ENCODE measurements at regions not wholly inside any gene's neighbourhood (a gene's known extent, or its start where the extent isn't known, plus 50 kb on each side); places are given as distances from the start of the nearest gene placed in this dataset.

- no peak overlapping the region for H3K4me3 Mint-ChIP-seq
- peaks cover 7% of the 10 kb centered on the region for H3K27me3 Mint-ChIP-seq (ENCODE audit: low read depth)
- H3K4me1 Mint-ChIP-seq (ENCODE audit: low read depth), result peaks cover 1% of the 10 kb centered on the region
- no peaks in the 10 kb centered on the region for H3K36me3 Mint-ChIP-seq (ENCODE audit: low read depth)
- no peak overlapping the region for H3K27ac Mint-ChIP-seq
- H3K9me3 Mint-ChIP-seq, result peaks cover 43% of the 10 kb centered on the region
Measured at GRCh38 chr10:31171402-31172083, 139.9 kb upstream of the ZNF438 start.

- Mint-ChIP-seq H3K4me1 (ENCODE audit: low read depth) (peaks cover 1% of the 10 kb centered on the region), H3K27me3 (ENCODE audit: low read depth) (peaks cover 7% of the 10 kb centered on the region), H3K36me3 (ENCODE audit: low read depth) (peaks cover 3% of the 10 kb centered on the region), H3K27ac (no peak overlapping the region), H3K4me3 (no peak overlapping the region), H3K9me3 (peaks cover 47% of the 10 kb centered on the region)
Measured at GRCh38 chr10:31172925-31173324, 141.3 kb upstream of the ZNF438 start.

- Mint-ChIP-seq H3K9me3 (peaks cover 47% of the 10 kb centered on the region), H3K4me1 (ENCODE audit: low read depth) (peaks cover 1% of the 10 kb centered on the region), H3K27ac (no peak overlapping the region), H3K4me3 (no peak overlapping the region), H3K27me3 (ENCODE audit: low read depth) (peaks cover 7% of the 10 kb centered on the region), H3K36me3 (ENCODE audit: low read depth) (peaks cover 3% of the 10 kb centered on the region)
Measured at GRCh38 chr10:31173752-31174151, 142.1 kb upstream of the ZNF438 start.

- Mint-ChIP-seq H3K36me3 (ENCODE audit: low read depth) (peaks cover 3% of the 10 kb centered on the region), H3K9me3 (peaks cover 24% of the 10 kb centered on the region), H3K4me1 (ENCODE audit: low read depth) (no peaks in the 10 kb centered on the region), H3K4me3 (no peak overlapping the region), H3K27me3 (ENCODE audit: low read depth) (peaks cover 13% of the 10 kb centered on the region), H3K27ac (no peak overlapping the region)
Measured at GRCh38 chr10:31179091-31179680, 139.8 kb upstream of the ZEB1 start.

- Mint-ChIP-seq H3K4me3 (no peak overlapping the region), H3K36me3 (ENCODE audit: low read depth) (no peaks in the 10 kb centered on the region), H3K4me1 (ENCODE audit: low read depth) (peaks cover 3% of the 10 kb centered on the region), H3K27me3 (ENCODE audit: low read depth) (peaks cover 13% of the 10 kb centered on the region), H3K9me3 (no peaks in the 10 kb centered on the region), H3K27ac (no peak overlapping the region)
Measured at GRCh38 chr10:31186225-31187000, 132.6 kb upstream of the ZEB1 start.

GRCh38 chr10:31187182-31187581, 131.8 kb upstream of the ZEB1 start:
- Mint-ChIP-seq H3K4me3 (no peak overlapping the region), H3K36me3 (ENCODE audit: low read depth) (no peaks in the 10 kb centered on the region), H3K27me3 (ENCODE audit: low read depth) (peaks cover 8% of the 10 kb centered on the region), H3K27ac (no peak overlapping the region), H3K4me1 (ENCODE audit: low read depth) (peaks cover 3% of the 10 kb centered on the region), H3K9me3 (no peaks in the 10 kb centered on the region)

- Mint-ChIP-seq H3K27me3 (ENCODE audit: low read depth) (peaks cover 7% of the 10 kb centered on the region), H3K36me3 (ENCODE audit: low read depth) (no peaks in the 10 kb centered on the region), H3K27ac (no peak overlapping the region), H3K4me3 (no peak overlapping the region), H3K4me1 (ENCODE audit: low read depth) (peaks cover 3% of the 10 kb centered on the region), H3K9me3 (no peaks in the 10 kb centered on the region)
Measured at GRCh38 chr10:31187607-31188210, 131.3 kb upstream of the ZEB1 start.

- no peaks in the 10 kb centered on the region for H3K36me3 Mint-ChIP-seq (ENCODE audit: low read depth)
- peaks cover 3% of the 10 kb centered on the region for H3K4me1 Mint-ChIP-seq (ENCODE audit: low read depth)
- no peak overlapping the region for H3K27ac Mint-ChIP-seq
- H3K9me3 Mint-ChIP-seq, result no peaks in the 10 kb centered on the region
- peaks cover 12% of the 10 kb centered on the region for H3K27me3 Mint-ChIP-seq (ENCODE audit: low read depth)
- H3K4me3 Mint-ChIP-seq, result no peak overlapping the region
Measured at GRCh38 chr10:31188792-31189406, 130.1 kb upstream of the ZEB1 start.

GRCh38 chr10:31190488-31190887, 128.5 kb upstream of the ZEB1 start:
- H3K36me3 Mint-ChIP-seq (ENCODE audit: low read depth), result no peaks in the 10 kb centered on the region

GRCh38 chr10:31192475-31192874, 126.5 kb upstream of the ZEB1 start:
- Mint-ChIP-seq H3K27ac (no peak overlapping the region), H3K36me3 (ENCODE audit: low read depth) (no peaks in the 10 kb centered on the region), H3K4me1 (ENCODE audit: low read depth) (peaks cover 3% of the 10 kb centered on the region), H3K9me3 (no peaks in the 10 kb centered on the region), H3K27me3 (ENCODE audit: low read depth) (peaks cover 5% of the 10 kb centered on the region), H3K4me3 (no peak overlapping the region)

More at GRCh38 chr10:31190488-31190887, 128.5 kb upstream of the ZEB1 start:
- H3K27me3 Mint-ChIP-seq (ENCODE audit: low read depth), result peaks cover 5% of the 10 kb centered on the region
- H3K9me3 Mint-ChIP-seq, result no peaks in the 10 kb centered on the region
- H3K4me1 Mint-ChIP-seq (ENCODE audit: low read depth), result peaks cover 3% of the 10 kb centered on the region
- no peak overlapping the region for H3K4me3 Mint-ChIP-seq
- H3K27ac Mint-ChIP-seq, result no peak overlapping the region

- peaks cover 5% of the 10 kb centered on the region for H3K27me3 Mint-ChIP-seq (ENCODE audit: low read depth)
- no peaks in the 10 kb centered on the region for H3K36me3 Mint-ChIP-seq (ENCODE audit: low read depth)
- peaks cover under 1% of the 10 kb centered on the region for H3K4me1 Mint-ChIP-seq (ENCODE audit: low read depth)
- H3K4me3 Mint-ChIP-seq, result no peak overlapping the region
- H3K27ac Mint-ChIP-seq, result no peak overlapping the region
- H3K9me3 Mint-ChIP-seq, result no peaks in the 10 kb centered on the region
Measured at GRCh38 chr10:31194986-31195385, 124.0 kb upstream of the ZEB1 start.

- Mint-ChIP-seq H3K4me1 (ENCODE audit: low read depth) (no peaks in the 10 kb centered on the region), H3K4me3 (no peak overlapping the region), H3K27ac (no peak overlapping the region), H3K27me3 (ENCODE audit: low read depth) (peaks cover 5% of the 10 kb centered on the region), H3K9me3 (no peaks in the 10 kb centered on the region), H3K36me3 (ENCODE audit: low read depth) (no peaks in the 10 kb centered on the region)
Measured at GRCh38 chr10:31197886-31198285, 121.1 kb upstream of the ZEB1 start.

- Mint-ChIP-seq H3K36me3 (ENCODE audit: low read depth) (no peaks in the 10 kb centered on the region), H3K9me3 (no peaks in the 10 kb centered on the region), H3K4me1 (ENCODE audit: low read depth) (no peaks in the 10 kb centered on the region), H3K27ac (no peak overlapping the region), H3K4me3 (no peak overlapping the region), H3K27me3 (ENCODE audit: low read depth) (no peaks in the 10 kb centered on the region)
Measured at GRCh38 chr10:31204090-31204489, 114.9 kb upstream of the ZEB1 start.

- H3K27ac Mint-ChIP-seq, result no peak overlapping the region
- H3K4me3 Mint-ChIP-seq, result no peak overlapping the region
- H3K27me3 Mint-ChIP-seq (ENCODE audit: low read depth), result no peaks in the 10 kb centered on the region
- no peaks in the 10 kb centered on the region for H3K4me1 Mint-ChIP-seq (ENCODE audit: low read depth)
- no peaks in the 10 kb centered on the region for H3K9me3 Mint-ChIP-seq
- no peaks in the 10 kb centered on the region for H3K36me3 Mint-ChIP-seq (ENCODE audit: low read depth)
Measured at GRCh38 chr10:31207636-31208035, 111.4 kb upstream of the ZEB1 start.

Data from T-helper 1 cell treated with Interleukin-12 subunit alpha and Interleukin-12 subunit beta and Interleukin-4 antibody, amounts not matched to agents 30 μg/mL and 1 μg/mL, for 36 hours (primary cell).